T-helper 1 cell treated with Interleukin-12 subunit alpha and Interleukin-12 subunit beta and Interleukin-4 antibody, amounts not matched to agents 30 ng/mL and 1 ng/mL, for 36 hours (primary cell): ENCODE measurements at regions not wholly inside any gene's neighbourhood (a gene's known extent, or its start where the extent isn't known, plus 50 kb on each side); places are given as distances from the start of the nearest gene placed in this dataset.

Source experiments
- intact Hi-C: fragments of 100-400 bp; cut with micrococcal nuclease; formaldehyde crosslinking; loops from one replicate; pipeline ENCODE4 v1.15.1; 2024

- intact Hi-C loops, result no loop called here
These were observed 199.7 kb upstream of the SLC14A2 start for GRCh38 chr18:45415614-45416013.

- intact Hi-C loops, result no loop called here
These were observed 199.1 kb upstream of the SLC14A2 start for GRCh38 chr18:45416168-45416567.

- intact Hi-C loops, result no loop called here
These were observed 197.9 kb upstream of the SLC14A2 start for GRCh38 chr18:45417392-45417791.

GRCh38 chr18:45423659-45424058 lies 191.6 kb upstream of the SLC14A2 start:
- intact Hi-C loops, result no loop called here

- intact Hi-C loops, result no loop called here
These were observed 185.2 kb upstream of the SLC14A2 start for GRCh38 chr18:45430041-45430440.

- intact Hi-C loops, result no loop called here
These were observed 179.5 kb upstream of the SLC14A2 start for GRCh38 chr18:45435810-45436209.

GRCh38 chr18:45437366-45437765 lies 177.9 kb upstream of the SLC14A2 start:
- intact Hi-C loops, result no loop called here

GRCh38 chr18:45439851-45440645 lies 175.2 kb upstream of the SLC14A2 start:
- intact Hi-C loops, result no loop called here

GRCh38 chr18:45441110-45441847 lies 174.0 kb upstream of the SLC14A2 start:
- intact Hi-C loops, result no loop called here

GRCh38 chr18:45444040-45444439 lies 171.2 kb upstream of the SLC14A2 start:
- intact Hi-C loops, result no loop called here

- intact Hi-C loops, result no loop called here
These were observed 167.7 kb upstream of the SLC14A2 start for GRCh38 chr18:45447355-45448265.

- intact Hi-C loops, result no loop called here
These were observed 166.4 kb upstream of the SLC14A2 start for GRCh38 chr18:45448871-45449270.

GRCh38 chr18:45449418-45450227 lies 165.7 kb upstream of the SLC14A2 start:
- intact Hi-C loops, result no loop called here

GRCh38 chr18:45456090-45457021 lies 158.9 kb upstream of the SLC14A2 start:
- intact Hi-C loops, result no loop called here

GRCh38 chr18:45458033-45458432 lies 157.2 kb upstream of the SLC14A2 start:
- intact Hi-C loops, result no loop called here

- intact Hi-C loops, result no loop called here
These were observed 153.1 kb upstream of the SLC14A2 start for GRCh38 chr18:45462179-45462578.

GRCh38 chr18:45463451-45463850 lies 151.8 kb upstream of the SLC14A2 start:
- intact Hi-C loops, result no loop called here

- intact Hi-C loops, result no loop called here
These were observed 150.7 kb upstream of the SLC14A2 start for GRCh38 chr18:45464619-45465018.

- intact Hi-C loops, result no loop called here
These were observed 148.0 kb upstream of the SLC14A2 start for GRCh38 chr18:45467293-45467692.

GRCh38 chr18:45467945-45468344 lies 147.3 kb upstream of the SLC14A2 start:
- intact Hi-C loops, result no loop called here
